ENCODE measurements at regions not wholly inside any gene's neighbourhood (a gene's known extent, or its start where the extent isn't known, plus 50 kb on each side); places are given as distances from the start of the nearest gene placed in this dataset.

DNA sequence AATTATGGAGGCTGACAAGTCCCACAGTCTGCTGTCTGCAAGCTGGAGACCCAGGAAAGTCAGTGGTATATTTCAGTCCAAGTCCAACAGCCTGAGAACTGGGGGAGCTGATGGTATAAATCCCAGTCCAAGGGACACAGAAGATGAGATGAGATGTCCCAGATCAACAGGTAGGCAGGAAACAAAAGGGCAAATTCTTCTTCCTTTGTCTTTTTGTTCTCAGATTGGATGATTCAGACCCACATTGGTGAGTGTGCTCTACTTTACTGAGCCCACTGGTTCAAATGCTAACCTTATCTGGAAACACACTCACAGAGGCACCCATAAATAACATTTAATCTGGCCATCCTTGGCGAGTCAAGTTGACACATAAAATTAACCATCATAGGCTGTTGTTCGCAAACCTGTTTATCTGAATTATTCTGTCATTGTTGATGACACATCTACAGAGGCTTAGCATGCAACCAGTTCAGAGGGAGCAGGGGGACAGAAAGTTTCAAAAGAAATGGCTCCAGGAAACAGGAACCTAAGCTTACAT, 62.7 kb upstream of the ITGA11 start (continued):
- no peak for TF ChIP-seq KDM5A (IDR thresholded peaks at IDR 0.05)
- no peak for TF ChIP-seq RAD21 (conservative IDR thresholded peaks at IDR 0.05 in 1 of 2, IDR thresholded peaks at IDR 0.05 in 1 of 2)

DNA sequence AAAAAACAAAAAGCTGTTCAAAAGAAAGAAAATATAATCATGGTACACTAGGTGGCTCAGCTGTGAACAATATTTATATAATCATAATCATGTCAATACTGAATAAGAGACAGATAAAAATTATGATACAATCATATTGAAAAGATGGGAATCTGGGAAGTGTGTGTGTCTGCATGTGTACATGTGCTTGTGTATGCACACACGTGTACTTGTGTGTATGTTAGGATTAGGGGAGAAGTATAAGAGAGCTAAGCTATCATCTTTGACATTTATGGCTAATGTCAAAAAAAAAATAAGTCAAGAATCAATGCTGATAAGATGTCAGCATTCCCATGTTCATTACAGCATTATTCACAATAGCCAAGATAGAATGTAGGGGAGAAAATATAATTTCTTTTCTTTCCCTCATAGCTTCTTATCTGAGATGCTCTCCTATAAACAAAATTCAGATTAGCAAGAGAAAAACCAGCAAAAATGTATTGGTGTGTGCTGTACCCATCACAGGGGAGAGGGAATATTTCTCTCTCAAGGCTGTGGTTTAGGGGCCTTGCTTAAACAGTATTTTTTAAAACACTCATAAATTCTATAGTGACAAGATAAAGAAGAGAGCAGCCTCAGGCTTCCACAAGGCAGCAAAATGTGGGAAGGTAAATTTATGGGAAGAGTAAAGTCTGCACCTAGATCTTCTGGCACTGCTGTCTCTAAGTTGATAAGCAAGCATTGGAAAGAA, 63.4 kb upstream of the ITGA11 start:
- Histone ChIP-seq H3K4me1 (peaks cover 51% of the 10 kb centered on the region), H3K4me3 (no peak overlapping the region), H3K27ac (peak overlapping the region; percentile 25 to 68; a peak in 4 of 6 replicates), H3K4me2 (no peak overlapping the region), H3K9me3 (no peaks in the 10 kb centered on the region)
- CTCF ChIA-PET, result interaction anchor here (0.6 to 2.9 kb wide), 5 partner anchors 10 to 179 kb away, joined by 3 to 11 read pairs (median 4); no protein-coding TSS in a partner anchor
- WGBS (ENCODE audit: missing lambda C conversion rate), result 29% methylated on average over 1 of the region's 1 CpG
- no peak for TF ChIP-seq CEBPB (IDR thresholded peaks at IDR 0.05)
- no peak for TF ChIP-seq RAD21 (conservative IDR thresholded peaks at IDR 0.05 in 1 of 2, IDR thresholded peaks at IDR 0.05 in 1 of 2)
- no peak for TF ChIP-seq MAFK (IDR thresholded peaks at IDR 0.05; ENCODE audit: partially characterized antibody)
- no peak for TF ChIP-seq NR3C1 (IDR thresholded peaks at IDR 0.05)
- TF ChIP-seq GATA3 (IDR thresholded peaks at IDR 0.05; ENCODE audit: borderline replicate concordance), result no peak
- no peak for TF ChIP-seq RARB (CRISPR knock-in tag; IDR thresholded peaks at IDR 0.05)
- TF ChIP-seq, protein P1, sequence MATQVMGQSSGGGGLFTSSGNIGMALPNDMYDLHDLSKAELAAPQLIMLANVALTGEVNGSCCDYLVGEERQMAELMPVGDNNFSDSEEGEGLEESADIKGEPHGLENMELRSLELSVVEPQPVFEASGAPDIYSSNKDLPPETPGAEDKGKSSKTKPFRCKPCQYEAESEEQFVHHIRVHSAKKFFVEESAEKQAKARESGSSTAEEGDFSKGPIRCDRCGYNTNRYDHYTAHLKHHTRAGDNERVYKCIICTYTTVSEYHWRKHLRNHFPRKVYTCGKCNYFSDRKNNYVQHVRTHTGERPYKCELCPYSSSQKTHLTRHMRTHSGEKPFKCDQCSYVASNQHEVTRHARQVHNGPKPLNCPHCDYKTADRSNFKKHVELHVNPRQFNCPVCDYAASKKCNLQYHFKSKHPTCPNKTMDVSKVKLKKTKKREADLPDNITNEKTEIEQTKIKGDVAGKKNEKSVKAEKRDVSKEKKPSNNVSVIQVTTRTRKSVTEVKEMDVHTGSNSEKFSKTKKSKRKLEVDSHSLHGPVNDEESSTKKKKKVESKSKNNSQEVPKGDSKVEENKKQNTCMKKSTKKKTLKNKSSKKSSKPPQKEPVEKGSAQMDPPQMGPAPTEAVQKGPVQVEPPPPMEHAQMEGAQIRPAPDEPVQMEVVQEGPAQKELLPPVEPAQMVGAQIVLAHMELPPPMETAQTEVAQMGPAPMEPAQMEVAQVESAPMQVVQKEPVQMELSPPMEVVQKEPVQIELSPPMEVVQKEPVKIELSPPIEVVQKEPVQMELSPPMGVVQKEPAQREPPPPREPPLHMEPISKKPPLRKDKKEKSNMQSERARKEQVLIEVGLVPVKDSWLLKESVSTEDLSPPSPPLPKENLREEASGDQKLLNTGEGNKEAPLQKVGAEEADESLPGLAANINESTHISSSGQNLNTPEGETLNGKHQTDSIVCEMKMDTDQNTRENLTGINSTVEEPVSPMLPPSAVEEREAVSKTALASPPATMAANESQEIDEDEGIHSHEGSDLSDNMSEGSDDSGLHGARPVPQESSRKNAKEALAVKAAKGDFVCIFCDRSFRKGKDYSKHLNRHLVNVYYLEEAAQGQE (IDR thresholded peaks at IDR 0.05), result no peak
- no peak for TF ChIP-seq HOXB13 (CRISPR knock-in tag; IDR thresholded peaks at IDR 0.05; ENCODE audit: low read depth)
- TF ChIP-seq ZFP36 (IDR thresholded peaks at IDR 0.05; ENCODE audit: borderline replicate concordance, partially characterized antibody), result no peak
- TF ChIP-seq NPAS2 (CRISPR knock-in tag; IDR thresholded peaks at IDR 0.05; ENCODE audit: borderline replicate concordance), result no peak
- TF ChIP-seq HOXA7 (CRISPR knock-in tag; IDR thresholded peaks at IDR 0.05), result no peak
- TF ChIP-seq CHD4 (IDR thresholded peaks at IDR 0.05; ENCODE audit: borderline replicate concordance), result no peak
- TF ChIP-seq, protein P2, sequence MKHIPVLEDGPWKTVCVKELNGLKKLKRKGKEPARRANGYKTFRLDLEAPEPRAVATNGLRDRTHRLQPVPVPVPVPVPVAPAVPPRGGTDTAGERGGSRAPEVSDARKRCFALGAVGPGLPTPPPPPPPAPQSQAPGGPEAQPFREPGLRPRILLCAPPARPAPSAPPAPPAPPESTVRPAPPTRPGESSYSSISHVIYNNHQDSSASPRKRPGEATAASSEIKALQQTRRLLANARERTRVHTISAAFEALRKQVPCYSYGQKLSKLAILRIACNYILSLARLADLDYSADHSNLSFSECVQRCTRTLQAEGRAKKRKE (CRISPR knock-in tag; IDR thresholded peaks at IDR 0.05; ENCODE audit: low read depth), result no peak
- TF ChIP-seq TP53 (CRISPR knock-in tag; IDR thresholded peaks at IDR 0.05), result no peak
- TF ChIP-seq NFE2L2 (conservative IDR thresholded peaks at IDR 0.05; ENCODE audit: low read length), result no peak
- TF ChIP-seq SMC3 (IDR thresholded peaks at IDR 0.05), result no peak
- TF ChIP-seq JUNB (IDR thresholded peaks at IDR 0.05), result no peak
- no peak for TF ChIP-seq SREBF2 (IDR thresholded peaks at IDR 0.05)
- DNase-seq (ENCODE audit: low read depth in 1 of 2, low spot score in 1 of 2) (no peak), FAIRE-seq (no peak), ATAC-seq (no peak)
- POLR2A ChIA-PET, result no interaction called here
